Type B pancreatic cell (in vitro differentiated cells): ENCODE measurements at regions not wholly inside any gene's neighbourhood (a gene's known extent, or its start where the extent isn't known, plus 50 kb on each side); places are given as distances from the start of the nearest gene placed in this dataset.

ENCODE experiments used
- DNase-seq: peaks from one replicate; pipeline ENCODE4 v3.0.0; 2021; ENCODE audit warnings: mixed read lengths; ENCODE audit not compliant: unreplicated experiment; ENCODE audit errors: extremely low spot score
- H3K27ac Mint-ChIP-seq: 2 replicates; pipeline ENCODE4 v1.8.0; 2021; ENCODE audit warnings: mild to moderate bottlenecking, mixed read lengths
- H3K27me3 Mint-ChIP-seq: 2 replicates; pipeline ENCODE4 v1.8.0; 2021; ENCODE audit warnings: mixed read lengths
- H3K36me3 Mint-ChIP-seq: 2 replicates; pipeline ENCODE4 v1.8.0; 2021; ENCODE audit warnings: mixed read lengths
- H3K4me1 Mint-ChIP-seq: one replicate; pipeline ENCODE4 v1.8.0; 2021; ENCODE audit warnings: mixed read lengths; ENCODE audit not compliant: unreplicated experiment
- H3K4me3 Mint-ChIP-seq: 2 replicates; pipeline ENCODE4 v1.8.0; 2021; ENCODE audit warnings: mild to moderate bottlenecking, mixed read lengths
- H3K9me3 Mint-ChIP-seq: 2 replicates; pipeline ENCODE4 v1.8.0; 2021; ENCODE audit warnings: mixed read lengths
- TF ChIP-seq, protein P1 (sequence below): fragments of 200-600 bp; sonication (generic); conservative IDR thresholded peaks from 2 replicates; pipeline ENCODE4 v1.5.0; 2021; ENCODE audit warnings: antibody characterized with exemption, mild to moderate bottlenecking

GRCh38 chr5:72651779-72652178, 144.6 kb upstream of the ZNF366 start:
- no peak for DNase-seq
- Mint-ChIP-seq H3K36me3 (no peaks in the 10 kb centered on the region), H3K4me3 (no peak overlapping the region), H3K27me3 (no peaks in the 10 kb centered on the region), H3K27ac (no peak overlapping the region), H3K4me1 (peaks cover 48% of the 10 kb centered on the region), H3K9me3 (no peaks in the 10 kb centered on the region)
- TF ChIP-seq, protein P1, sequence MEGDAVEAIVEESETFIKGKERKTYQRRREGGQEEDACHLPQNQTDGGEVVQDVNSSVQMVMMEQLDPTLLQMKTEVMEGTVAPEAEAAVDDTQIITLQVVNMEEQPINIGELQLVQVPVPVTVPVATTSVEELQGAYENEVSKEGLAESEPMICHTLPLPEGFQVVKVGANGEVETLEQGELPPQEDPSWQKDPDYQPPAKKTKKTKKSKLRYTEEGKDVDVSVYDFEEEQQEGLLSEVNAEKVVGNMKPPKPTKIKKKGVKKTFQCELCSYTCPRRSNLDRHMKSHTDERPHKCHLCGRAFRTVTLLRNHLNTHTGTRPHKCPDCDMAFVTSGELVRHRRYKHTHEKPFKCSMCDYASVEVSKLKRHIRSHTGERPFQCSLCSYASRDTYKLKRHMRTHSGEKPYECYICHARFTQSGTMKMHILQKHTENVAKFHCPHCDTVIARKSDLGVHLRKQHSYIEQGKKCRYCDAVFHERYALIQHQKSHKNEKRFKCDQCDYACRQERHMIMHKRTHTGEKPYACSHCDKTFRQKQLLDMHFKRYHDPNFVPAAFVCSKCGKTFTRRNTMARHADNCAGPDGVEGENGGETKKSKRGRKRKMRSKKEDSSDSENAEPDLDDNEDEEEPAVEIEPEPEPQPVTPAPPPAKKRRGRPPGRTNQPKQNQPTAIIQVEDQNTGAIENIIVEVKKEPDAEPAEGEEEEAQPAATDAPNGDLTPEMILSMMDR: no peak

DNA sequence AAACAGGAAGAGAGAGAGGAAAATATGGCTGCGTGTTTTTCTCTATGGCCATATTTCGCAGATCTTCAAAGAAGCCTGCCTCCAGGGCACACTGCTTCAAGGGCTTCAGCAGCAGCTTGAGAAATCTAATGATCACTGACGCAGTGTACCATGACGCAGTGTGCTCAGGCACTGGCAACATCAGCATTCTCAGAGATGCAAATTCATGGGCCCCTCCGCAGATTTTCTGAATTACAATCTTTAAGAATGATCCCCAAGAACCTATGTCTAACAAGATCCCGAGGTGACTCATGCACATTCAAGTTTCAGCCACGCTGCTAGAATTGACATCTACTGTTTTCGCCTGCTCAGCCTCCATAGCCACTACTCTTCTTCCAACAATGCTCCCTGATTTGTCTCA, 143.9 kb upstream of the ZNF366 start:
- Mint-ChIP-seq H3K27ac (no peak overlapping the region), H3K4me3 (no peak overlapping the region), H3K27me3 (no peaks in the 10 kb centered on the region), H3K9me3 (no peaks in the 10 kb centered on the region), H3K36me3 (no peaks in the 10 kb centered on the region), H3K4me1 (peaks cover 48% of the 10 kb centered on the region)
- TF ChIP-seq, protein P1: no peak
- no peak for DNase-seq

DNA sequence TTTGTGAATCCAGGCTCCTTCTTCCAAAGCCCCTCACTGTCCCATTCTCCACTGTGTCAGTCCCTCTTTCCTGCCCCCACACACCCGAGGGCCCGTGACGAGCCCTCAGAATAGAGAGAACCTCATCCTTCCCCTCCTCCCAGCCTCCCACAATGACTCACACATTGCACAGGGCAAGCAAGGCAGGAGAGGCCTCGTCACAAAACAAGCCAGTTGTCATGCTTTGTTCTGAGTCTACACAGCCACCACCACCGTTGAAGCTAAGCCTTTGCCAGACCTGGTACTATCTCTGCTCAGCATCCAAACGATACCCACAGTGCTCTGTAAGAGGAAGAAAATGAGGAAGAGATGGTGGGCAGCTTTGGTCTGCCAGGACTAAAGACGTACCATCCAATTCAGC, 142.2 kb upstream of the ZNF366 start:
- Mint-ChIP-seq H3K4me1 (peaks cover 47% of the 10 kb centered on the region), H3K27ac (no peak overlapping the region), H3K9me3 (no peaks in the 10 kb centered on the region), H3K4me3 (no peak overlapping the region), H3K36me3 (no peaks in the 10 kb centered on the region), H3K27me3 (no peaks in the 10 kb centered on the region)
- TF ChIP-seq, protein P1: no peak
- DNase-seq: no peak

- TF ChIP-seq, protein P1: no peak
- DNase-seq: no peak
- Mint-ChIP-seq H3K4me3 (no peak overlapping the region), H3K4me1 (peaks cover 37% of the 10 kb centered on the region), H3K36me3 (no peaks in the 10 kb centered on the region), H3K9me3 (no peaks in the 10 kb centered on the region), H3K27ac (no peak overlapping the region), H3K27me3 (no peaks in the 10 kb centered on the region)
These were observed 141.3 kb upstream of the ZNF366 start for GRCh38 chr5:72648480-72648879.

DNA sequence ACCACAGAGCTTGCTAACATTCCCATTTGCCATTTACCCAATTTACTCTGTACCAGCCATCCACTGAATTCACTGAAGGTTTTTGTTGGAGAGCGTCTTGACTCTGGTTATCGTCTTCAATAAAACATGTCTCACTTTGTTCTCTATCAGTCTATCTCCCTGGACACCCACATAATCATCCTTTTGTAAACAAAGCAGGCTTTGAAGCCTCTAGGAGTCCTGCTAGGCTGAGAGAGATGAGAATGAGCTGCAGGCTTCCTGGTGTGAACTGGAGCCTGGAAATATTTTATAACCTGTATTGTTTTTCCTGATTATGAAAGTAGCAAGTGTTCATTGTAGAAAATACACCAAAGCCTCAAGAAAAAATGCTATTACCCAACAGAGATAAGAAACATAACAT, 140.6 kb upstream of the ZNF366 start:
- no peak overlapping the region for H3K27ac Mint-ChIP-seq
- no peak for DNase-seq
- TF ChIP-seq, protein P1: no peak
- no peaks in the 10 kb centered on the region for H3K27me3 Mint-ChIP-seq
- H3K4me3 Mint-ChIP-seq: no peak overlapping the region
- peaks cover 31% of the 10 kb centered on the region for H3K4me1 Mint-ChIP-seq
- no peaks in the 10 kb centered on the region for H3K36me3 Mint-ChIP-seq
- H3K9me3 Mint-ChIP-seq: no peaks in the 10 kb centered on the region

GRCh38 chr5:72646246-72646866, 139.1 kb upstream of the ZNF366 start:
- H3K9me3 Mint-ChIP-seq: no peaks in the 10 kb centered on the region
- no peak overlapping the region for H3K27ac Mint-ChIP-seq
- TF ChIP-seq, protein P1: no peak
- DNase-seq: no peak
- H3K36me3 Mint-ChIP-seq: no peaks in the 10 kb centered on the region
- H3K4me3 Mint-ChIP-seq: no peak overlapping the region
- no peaks in the 10 kb centered on the region for H3K27me3 Mint-ChIP-seq
- H3K4me1 Mint-ChIP-seq: peaks cover 23% of the 10 kb centered on the region
